Adrenal gland (tissue), 5 donors: ENCODE measurements at regions not wholly inside any gene's neighbourhood (a gene's known extent, or its start where the extent isn't known, plus 50 kb on each side); places are given as distances from the start of the nearest gene placed in this dataset.

Experiments
- CTCF ChIP-seq, 6 experiments: fragments of 450-650 bp in 4 of 6; fragments of 200-600 bp in 2 of 6; sonication (generic) in 1 of 6; IDR thresholded peaks; 1 replicate in 5 of 6; 2 replicates in 1 of 6; pipeline versions ENCODE4 v1.5.1 to v1.8.0; 2016 to 2021; ENCODE audit warnings: antibody characterized with exemption in 6 of 6, mild to moderate bottlenecking in 2 of 6, moderate library complexity in 1 of 6
- POLR2A ChIP-seq, 2 donors: fragments of 450-650 bp; IDR thresholded peaks; one replicate each; pipeline ENCODE4 v1.6.1; 2017; ENCODE audit warnings: antibody characterized with exemption in 2 of 2, mild to moderate bottlenecking in 2 of 2, moderate library complexity in 1 of 2
- donor health status: DM: no; HTN: no; CAD: no.

GRCh38 chr5:68643064-68643463, 427.5 kb downstream of the PIK3R1 start:
- TF ChIP-seq CTCF (IDR thresholded peaks at IDR 0.05) (no peak), POLR2A (IDR thresholded peaks at IDR 0.05) (no peak)
